Natural killer cell (primary cell): ENCODE measurements at regions not wholly inside any gene's neighbourhood (a gene's known extent, or its start where the extent isn't known, plus 50 kb on each side); places are given as distances from the start of the nearest gene placed in this dataset.

Source experiments
- ATAC-seq, 3 donors: fragments of 150-1000 bp in 2 of 3; fragments of 200-7000 bp in 1 of 3; cut with Tn5 transposase; 1 replicate in 1 of 3; 2 replicates in 2 of 3; pipeline ENCODE4 v1.10.0; 2021; ENCODE audit warnings: mild to moderate bottlenecking in 2 of 3, moderate library complexity in 2 of 3
- DNase-seq, 2 donors: peaks; one replicate each; pipeline versions ENCODE4 v3.0.0 to v3.0.0-alpha.2; 2013 to 2021; ENCODE audit warnings: mixed read lengths in 1 of 2
- H3K27ac ChIP-seq: one replicate; pipeline ENCODE4 v1.5.1; 2013; ENCODE audit warnings: mild to moderate bottlenecking, low read length
- H3K27me3 ChIP-seq: one replicate; pipeline ENCODE4 v1.6.1; 2013; ENCODE audit warnings: low read length; ENCODE audit not compliant: control insufficient read depth, insufficient read depth
- H3K36me3 ChIP-seq: one replicate; pipeline ENCODE4 v1.6.1; 2013; ENCODE audit warnings: low read length; ENCODE audit not compliant: control insufficient read depth, insufficient read depth
- H3K4me1 ChIP-seq: one replicate; pipeline ENCODE4 v1.6.1; 2013; ENCODE audit warnings: low read length; ENCODE audit not compliant: control insufficient read depth, insufficient read depth
- H3K4me3 ChIP-seq: one replicate; pipeline ENCODE4 v1.5.1; 2013; ENCODE audit warnings: low read length
- H3K9me3 ChIP-seq: one replicate; pipeline ENCODE4 v1.6.1; 2013; ENCODE audit warnings: low read length; ENCODE audit not compliant: control insufficient read depth, insufficient read depth
- H3K27ac Mint-ChIP-seq, 2 donors: one replicate each; pipeline ENCODE4 v1.8.0; 2022; ENCODE audit warnings: mild to moderate bottlenecking in 2 of 2, mixed read lengths in 2 of 2, moderate library complexity in 1 of 2
- H3K27me3 Mint-ChIP-seq, 2 donors: one replicate each; pipeline ENCODE4 v1.8.0; 2022; ENCODE audit warnings: low read depth in 2 of 2, mixed read lengths in 2 of 2
- H3K36me3 Mint-ChIP-seq: one replicate; pipeline ENCODE4 v1.8.0; 2022; ENCODE audit warnings: mixed read lengths
- H3K4me1 Mint-ChIP-seq, 2 donors: one replicate each; pipeline ENCODE4 v1.8.0; 2022; ENCODE audit warnings: mixed read lengths in 2 of 2
- H3K4me3 Mint-ChIP-seq: one replicate; pipeline ENCODE4 v1.8.0; 2022; ENCODE audit warnings: mild to moderate bottlenecking, moderate library complexity, mixed read lengths
- H3K9me3 Mint-ChIP-seq, 2 donors: one replicate each; pipeline ENCODE4 v1.8.0; 2022; ENCODE audit warnings: mixed read lengths in 2 of 2
- WGBS: methylation state at CpG from one replicate; pipeline ENCODE4 v1.1.7; 2013; ENCODE audit warnings: missing lambda C conversion rate; ENCODE audit not compliant: insufficient coverage; 5-methylcytosine and 5-hydroxymethylcytosine counted together
- intact Hi-C: fragments of 100-400 bp; cut with micrococcal nuclease; formaldehyde crosslinking; loops from one replicate; pipeline ENCODE4 v1.14.2; 2022
- TF ChIP-seq, protein P1 (sequence below): fragments of 200-600 bp; IDR thresholded peaks from one replicate; pipeline ENCODE4 v1.8.0; 2022; ENCODE audit warnings: antibody characterized with exemption

- no peak overlapping the region for H3K4me3 ChIP-seq
Observed at GRCh38 chr21:28144653-28145052, 848.0 kb downstream of the LTN1 start.

GRCh38 chr21:28144089-28144488, 848.6 kb downstream of the LTN1 start:
- no peak overlapping the region for H3K27ac Mint-ChIP-seq
- no peak for DNase-seq
- Histone ChIP-seq H3K36me3 (no peaks in the 10 kb centered on the region), H3K4me3 (no peak overlapping the region), H3K9me3 (no peaks in the 10 kb centered on the region), H3K27ac (no peak overlapping the region), H3K27me3 (no peaks in the 10 kb centered on the region), H3K4me1 (no peaks in the 10 kb centered on the region)
- intact Hi-C loops, result no loop called here
- no peaks in the 10 kb centered on the region for H3K9me3 Mint-ChIP-seq
- H3K4me3 Mint-ChIP-seq, result no peak overlapping the region
- no peak for ATAC-seq
- H3K4me1 Mint-ChIP-seq, result no peaks in the 10 kb centered on the region
- TF ChIP-seq, protein P1, sequence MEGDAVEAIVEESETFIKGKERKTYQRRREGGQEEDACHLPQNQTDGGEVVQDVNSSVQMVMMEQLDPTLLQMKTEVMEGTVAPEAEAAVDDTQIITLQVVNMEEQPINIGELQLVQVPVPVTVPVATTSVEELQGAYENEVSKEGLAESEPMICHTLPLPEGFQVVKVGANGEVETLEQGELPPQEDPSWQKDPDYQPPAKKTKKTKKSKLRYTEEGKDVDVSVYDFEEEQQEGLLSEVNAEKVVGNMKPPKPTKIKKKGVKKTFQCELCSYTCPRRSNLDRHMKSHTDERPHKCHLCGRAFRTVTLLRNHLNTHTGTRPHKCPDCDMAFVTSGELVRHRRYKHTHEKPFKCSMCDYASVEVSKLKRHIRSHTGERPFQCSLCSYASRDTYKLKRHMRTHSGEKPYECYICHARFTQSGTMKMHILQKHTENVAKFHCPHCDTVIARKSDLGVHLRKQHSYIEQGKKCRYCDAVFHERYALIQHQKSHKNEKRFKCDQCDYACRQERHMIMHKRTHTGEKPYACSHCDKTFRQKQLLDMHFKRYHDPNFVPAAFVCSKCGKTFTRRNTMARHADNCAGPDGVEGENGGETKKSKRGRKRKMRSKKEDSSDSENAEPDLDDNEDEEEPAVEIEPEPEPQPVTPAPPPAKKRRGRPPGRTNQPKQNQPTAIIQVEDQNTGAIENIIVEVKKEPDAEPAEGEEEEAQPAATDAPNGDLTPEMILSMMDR, result no peak
- no peaks in the 10 kb centered on the region for H3K36me3 Mint-ChIP-seq
- H3K27me3 Mint-ChIP-seq, result no peaks in the 10 kb centered on the region

More at GRCh38 chr21:28144653-28145052, 848.0 kb downstream of the LTN1 start:
- no peak for ATAC-seq
- H3K27me3 ChIP-seq, result no peaks in the 10 kb centered on the region
- Mint-ChIP-seq H3K4me1 (no peaks in the 10 kb centered on the region), H3K27ac (no peak overlapping the region), H3K9me3 (no peaks in the 10 kb centered on the region), H3K27me3 (no peaks in the 10 kb centered on the region), H3K4me3 (no peak overlapping the region), H3K36me3 (no peaks in the 10 kb centered on the region)
- H3K36me3 ChIP-seq, result no peaks in the 10 kb centered on the region
- no peak overlapping the region for H3K27ac ChIP-seq
- no peaks in the 10 kb centered on the region for H3K4me1 ChIP-seq
- DNase-seq, result no peak
- TF ChIP-seq, protein P1, result no peak
- WGBS, result no CpG with 5 or more reads among the region's 4 CpGs
- H3K9me3 ChIP-seq, result no peaks in the 10 kb centered on the region
- intact Hi-C loops, result no loop called here

DNA sequence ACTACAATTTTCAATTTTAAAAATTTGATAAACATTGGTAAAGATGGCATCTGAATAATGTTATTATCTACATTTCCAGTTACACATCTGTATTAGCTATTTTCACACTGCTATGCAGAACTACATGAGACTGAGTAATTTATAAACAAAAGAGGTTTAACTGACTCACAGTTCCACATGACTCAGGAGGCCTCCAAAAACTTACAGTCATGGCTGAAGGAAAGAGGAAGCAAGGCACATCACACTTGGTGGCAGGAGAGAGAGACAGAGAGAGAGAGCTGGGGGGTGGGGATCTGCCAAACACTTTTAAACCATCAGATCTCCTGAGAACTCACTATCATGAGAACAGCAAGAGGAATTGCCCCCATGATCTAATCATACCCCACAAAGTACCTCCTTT, 850.0 kb downstream of the LTN1 start:
- DNase-seq (no peak), ATAC-seq (no peak)
- Mint-ChIP-seq H3K36me3 (no peaks in the 10 kb centered on the region), H3K4me3 (no peak overlapping the region), H3K9me3 (peaks cover 3 to 5% of the 10 kb centered on the region in 2 donors), H3K27ac (no peak overlapping the region), H3K4me1 (no peaks in the 10 kb centered on the region), H3K27me3 (no peaks in the 10 kb centered on the region)
- no peak overlapping the region for H3K27ac ChIP-seq
- TF ChIP-seq, protein P1, result no peak
- H3K27me3 ChIP-seq, result no peaks in the 10 kb centered on the region
- intact Hi-C loops, result no loop called here
- no peak overlapping the region for H3K4me3 ChIP-seq
- H3K4me1 ChIP-seq, result no peaks in the 10 kb centered on the region
- H3K36me3 ChIP-seq, result no peaks in the 10 kb centered on the region
- H3K9me3 ChIP-seq, result no peaks in the 10 kb centered on the region

DNA sequence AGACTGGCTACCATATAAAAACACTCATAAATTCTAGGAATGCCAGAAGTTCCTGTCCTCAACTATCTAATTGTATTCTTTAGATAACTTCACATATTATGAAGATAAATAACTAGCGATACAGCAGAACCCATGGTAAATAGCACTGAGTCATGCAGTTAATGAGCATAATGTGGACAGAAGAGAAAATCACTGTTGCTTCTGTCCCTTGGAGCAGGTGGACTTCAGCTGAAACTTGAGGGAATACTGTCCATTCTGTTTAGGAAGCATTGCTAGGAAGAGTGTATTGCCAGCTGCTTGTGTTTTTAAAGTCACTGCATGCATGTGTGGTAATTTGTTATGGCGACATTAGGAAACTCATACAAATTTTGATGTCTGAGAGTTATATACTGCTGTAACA, 854.4 kb downstream of the LTN1 start:
- intact Hi-C loops, result no loop called here
- 91% methylated on average over 2 of the region's 2 CpGs for WGBS
- no peaks in the 10 kb centered on the region for H3K4me1 ChIP-seq

More for the DNA sequence above, 854.4 kb downstream of the LTN1 start:
- Mint-ChIP-seq H3K9me3 (peaks cover 3 to 5% of the 10 kb centered on the region in 2 donors), H3K27me3 (no peaks in the 10 kb centered on the region), H3K4me1 (no peaks in the 10 kb centered on the region), H3K27ac (no peak overlapping the region), H3K36me3 (no peaks in the 10 kb centered on the region), H3K4me3 (no peak overlapping the region)
- no peak overlapping the region for H3K4me3 ChIP-seq
- ATAC-seq (no peak), DNase-seq (no peak)
- no peaks in the 10 kb centered on the region for H3K9me3 ChIP-seq
- TF ChIP-seq, protein P1, result no peak
- no peaks in the 10 kb centered on the region for H3K36me3 ChIP-seq
- no peaks in the 10 kb centered on the region for H3K27me3 ChIP-seq
- H3K27ac ChIP-seq, result no peak overlapping the region
